PC-3 (cell line): ENCODE measurements at regions not wholly inside any gene's neighbourhood (a gene's known extent, or its start where the extent isn't known, plus 50 kb on each side); places are given as distances from the start of the nearest gene placed in this dataset.

Experiments
- ATAC-seq: fragments of 200-7000 bp; cut with Tn5 transposase; 2 replicates; pipeline ENCODE4 v1.9.1; 2020; ENCODE audit warnings: mild to moderate bottlenecking, moderate library complexity
- BruUV-seq: library from RNA; stranded (reverse); fragments of 400-500 nt; replicated peaks from 2 replicates; lab custom pipeline; 2021; lab: Mats Ljungman, UMichigan
- CTCF ChIA-PET: fragments of 300-600 bp; sonication (Branson Sonifier 250); formaldehyde crosslinking; loops from one replicate; lab custom pipeline; 2022; ENCODE audit warnings: antibody characterized with exemption; lab: Charles Lee
- POLR2A ChIA-PET: fragments of 300-600 bp; sonication (Branson Sonifier 250); formaldehyde crosslinking; loops from one replicate; lab custom pipeline; 2022; ENCODE audit warnings: antibody characterized with exemption; ENCODE audit not compliant: unreplicated experiment; lab: Charles Lee
- DNase-seq: peaks from one replicate; pipeline ENCODE4 v3.0.0-alpha.2; 2015
- H2AFZ ChIP-seq: fragments of 300-600 bp; sonication (generic); 2 replicates; pipeline ENCODE4 v1.6.0; 2016; ENCODE audit warnings: antibody characterized with exemption, low read length
- H3F3A ChIP-seq: fragments of 300-600 bp; sonication (generic); one replicate; pipeline ENCODE4 v1.6.0; 2017; ENCODE audit warnings: antibody characterized with exemption, low read length, control low read depth, mild to moderate bottlenecking; ENCODE audit not compliant: unreplicated experiment
- H3K27ac ChIP-seq: fragments of 300-600 bp; sonication (generic); 2 replicates; pipeline ENCODE4 v1.5.1; 2016; ENCODE audit warnings: mild to moderate bottlenecking, low read length
- H3K27me3 ChIP-seq: fragments of 300-600 bp; sonication (generic); 2 replicates; pipeline ENCODE4 v1.6.1; 2016; ENCODE audit warnings: low read length, mixed read lengths
- H3K36me3 ChIP-seq: fragments of 300-600 bp; sonication (generic); 2 replicates; pipeline ENCODE4 v1.6.1; 2016; ENCODE audit warnings: low read depth, mixed run types, low read length, mixed read lengths
- H3K4me1 ChIP-seq: fragments of 300-600 bp; sonication (generic); 2 replicates; pipeline ENCODE4 v1.5.1; 2016; ENCODE audit warnings: low read length; ENCODE audit not compliant: insufficient read depth
- H3K4me2 ChIP-seq: fragments of 300-600 bp; sonication (generic); 2 replicates; pipeline ENCODE4 v1.6.0; 2016; ENCODE audit warnings: low read length
- H3K4me3 ChIP-seq: fragments of 300-600 bp; sonication (generic); 2 replicates; pipeline ENCODE4 v1.5.1; 2016; ENCODE audit warnings: mild to moderate bottlenecking, low read length, mixed read lengths
- H3K79me2 ChIP-seq: fragments of 300-600 bp; sonication (generic); 2 replicates; pipeline ENCODE4 v1.6.1; 2017; ENCODE audit warnings: low read length, mixed read lengths
- H3K9ac ChIP-seq: fragments of 300-600 bp; sonication (generic); 2 replicates; pipeline ENCODE4 v1.6.0; 2016; ENCODE audit warnings: mild to moderate bottlenecking, low read length
- H3K9me2 ChIP-seq: fragments of 300-600 bp; sonication (generic); replicated peaks from 2 replicates; pipeline ENCODE4 v1.6.1; 2016; ENCODE audit warnings: mixed run types, low read length, mixed read lengths
- H3K9me3 ChIP-seq: fragments of 300-600 bp; sonication (generic); 2 replicates; pipeline ENCODE4 v1.6.1; 2016; ENCODE audit warnings: low read length, mixed read lengths
- H4K20me1 ChIP-seq: fragments of 300-600 bp; sonication (generic); 2 replicates; pipeline ENCODE4 v1.6.1; 2016; ENCODE audit warnings: low read length, mixed read lengths
- EZH2 ChIP-seq: fragments of 300-600 bp; sonication (generic); IDR thresholded peaks from one replicate; pipeline ENCODE4 v1.6.1; 2017; ENCODE audit warnings: antibody characterized with exemption, mild to moderate bottlenecking, low read length; ENCODE audit not compliant: unreplicated experiment
- EZH2phosphoT487 ChIP-seq: fragments of 300-600 bp; sonication (generic); IDR thresholded peaks from 2 replicates; pipeline ENCODE4 v1.6.1; 2018; ENCODE audit warnings: mild to moderate bottlenecking, antibody characterized with exemption, low read length, borderline replicate concordance
- intact Hi-C: fragments of 100-400 bp; cut with micrococcal nuclease; formaldehyde crosslinking; loops from 2 replicates; pipeline ENCODE4 v1.9.0; 2023
- TF ChIP-seq, protein P1 (sequence below): fragments of 300-600 bp; sonication (generic); conservative IDR thresholded peaks from 2 replicates; pipeline ENCODE4 v1.5.1; 2017; ENCODE audit warnings: antibody characterized with exemption, low read depth, mild to moderate bottlenecking, low read length

DNA sequence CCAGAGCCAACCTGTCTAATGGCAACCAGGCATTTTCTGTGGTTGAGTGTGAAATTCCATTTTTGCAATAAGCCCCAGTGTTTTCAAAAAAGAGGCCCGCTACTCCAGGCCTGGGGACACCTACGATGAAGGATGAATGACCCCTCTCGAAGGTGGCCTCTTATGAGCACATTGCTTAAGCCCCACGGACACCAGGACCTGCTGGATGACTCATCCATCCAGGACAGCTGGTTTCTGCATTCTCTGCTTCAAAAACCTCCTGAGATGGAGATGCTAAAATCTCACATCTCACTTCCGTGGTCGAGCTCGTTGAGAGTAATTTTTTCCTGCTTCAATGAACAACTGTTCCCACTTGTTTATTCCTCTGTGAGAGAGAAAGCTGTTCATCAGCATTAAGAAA, 150.2 kb upstream of the FZD8 start:
- Histone ChIP-seq H3F3A (peaks cover 21% of the 10 kb centered on the region), H3K36me3 (peaks cover 18% of the 10 kb centered on the region), H3K27me3 (no peaks in the 10 kb centered on the region), H3K9ac (no peak overlapping the region), H3K4me3 (no peak overlapping the region), H3K79me2 (no peaks in the 10 kb centered on the region), H3K4me2 (no peak overlapping the region), H3K4me1 (peaks cover 56% of the 10 kb centered on the region), H3K27ac (no peak overlapping the region), H3K9me2 (no peaks in the 10 kb centered on the region), H4K20me1 (no peaks in the 10 kb centered on the region), H2AFZ (no peak overlapping the region), H3K9me3 (peaks cover 21% of the 10 kb centered on the region)
- no TSS peak for BruUV-seq
- TF ChIP-seq EZH2phosphoT487 (no peak), EZH2 (no peak)
- TF ChIP-seq, protein P1, sequence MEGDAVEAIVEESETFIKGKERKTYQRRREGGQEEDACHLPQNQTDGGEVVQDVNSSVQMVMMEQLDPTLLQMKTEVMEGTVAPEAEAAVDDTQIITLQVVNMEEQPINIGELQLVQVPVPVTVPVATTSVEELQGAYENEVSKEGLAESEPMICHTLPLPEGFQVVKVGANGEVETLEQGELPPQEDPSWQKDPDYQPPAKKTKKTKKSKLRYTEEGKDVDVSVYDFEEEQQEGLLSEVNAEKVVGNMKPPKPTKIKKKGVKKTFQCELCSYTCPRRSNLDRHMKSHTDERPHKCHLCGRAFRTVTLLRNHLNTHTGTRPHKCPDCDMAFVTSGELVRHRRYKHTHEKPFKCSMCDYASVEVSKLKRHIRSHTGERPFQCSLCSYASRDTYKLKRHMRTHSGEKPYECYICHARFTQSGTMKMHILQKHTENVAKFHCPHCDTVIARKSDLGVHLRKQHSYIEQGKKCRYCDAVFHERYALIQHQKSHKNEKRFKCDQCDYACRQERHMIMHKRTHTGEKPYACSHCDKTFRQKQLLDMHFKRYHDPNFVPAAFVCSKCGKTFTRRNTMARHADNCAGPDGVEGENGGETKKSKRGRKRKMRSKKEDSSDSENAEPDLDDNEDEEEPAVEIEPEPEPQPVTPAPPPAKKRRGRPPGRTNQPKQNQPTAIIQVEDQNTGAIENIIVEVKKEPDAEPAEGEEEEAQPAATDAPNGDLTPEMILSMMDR: no peak
- ChIA-PET POLR2A (no interaction called here), CTCF (no interaction called here)
- ATAC-seq: no peak
- no peak for DNase-seq
- intact Hi-C loops: loop anchor here (5.0 kb wide), 1 partner anchor 320 kb away; no protein-coding TSS in a partner anchor

DNA sequence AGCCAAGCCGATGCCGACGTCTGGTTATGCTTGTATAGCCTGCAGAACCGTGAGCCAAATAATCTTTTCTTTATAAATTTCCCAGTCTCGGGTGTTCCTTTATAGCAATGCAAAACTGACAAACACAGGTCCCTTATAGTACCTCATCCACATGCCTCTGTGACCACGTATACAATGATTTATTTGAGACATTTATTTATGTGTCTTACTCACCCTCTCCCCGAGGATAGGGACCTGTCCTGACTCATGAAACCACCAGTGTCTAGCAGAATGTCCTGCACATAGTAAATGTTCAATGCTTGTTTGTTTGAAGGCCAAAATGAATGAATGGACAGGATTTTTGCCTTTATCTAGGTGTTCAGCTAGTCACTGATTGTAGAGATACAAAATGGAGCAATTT, 147.9 kb upstream of the FZD8 start:
- peak overlapping the region; percentile 5 for H3K4me3 ChIP-seq
- peak overlapping the region; percentile 6 for H2AFZ ChIP-seq
- peaks cover 22% of the 10 kb centered on the region for H3K9me3 ChIP-seq
- ATAC-seq: peak; percentile 98
- peak overlapping the region; percentile 15 for H3K4me2 ChIP-seq
- H3F3A ChIP-seq: peaks cover 14% of the 10 kb centered on the region
- peak overlapping the region; percentile 48 for H3K9ac ChIP-seq
- no TSS peak for BruUV-seq
- H3K79me2 ChIP-seq: no peaks in the 10 kb centered on the region
- H3K36me3 ChIP-seq: peaks cover 19% of the 10 kb centered on the region
- peak overlapping the region; percentile 85 for H3K27ac ChIP-seq
- DNase-seq: peak; percentile 100
- no peaks in the 10 kb centered on the region for H4K20me1 ChIP-seq
- CTCF ChIA-PET: interaction anchor here (1.5 kb wide), 1 partner anchor 936 kb away, joined by 7 read pairs; no protein-coding TSS in a partner anchor
- H3K27me3 ChIP-seq: no peaks in the 10 kb centered on the region
- intact Hi-C loops: loop anchor here (5.0 kb wide), 1 partner anchor 322 kb away; no protein-coding TSS in a partner anchor
- TF ChIP-seq, protein P1: no peak
- TF ChIP-seq EZH2 (no peak), EZH2phosphoT487 (no peak)
- H3K9me2 ChIP-seq: no peaks in the 10 kb centered on the region
- POLR2A ChIA-PET: interaction anchor here (0.7 kb wide), 1 partner anchor 357 kb away, joined by 3 read pairs; no protein-coding TSS in a partner anchor
- peaks cover 40% of the 10 kb centered on the region for H3K4me1 ChIP-seq

DNA sequence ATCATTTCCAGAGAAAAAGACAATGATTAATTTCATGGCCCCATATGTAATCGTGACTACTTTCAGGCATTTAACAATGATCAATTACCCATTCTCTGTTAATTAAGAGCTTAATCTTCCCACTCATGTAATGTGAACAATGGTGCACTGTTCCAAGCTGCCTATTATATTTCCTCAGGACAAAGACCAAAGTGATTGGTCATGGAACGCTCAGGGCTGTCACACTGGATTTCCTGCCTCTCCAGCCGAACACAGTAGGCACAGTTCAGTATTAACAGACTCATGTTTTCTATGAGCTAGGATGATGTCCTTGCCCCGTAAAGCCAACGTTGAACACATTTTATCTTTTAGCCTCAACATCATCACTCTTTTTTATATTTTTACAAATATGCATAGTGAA, 142.7 kb upstream of the FZD8 start:
- Histone ChIP-seq H3K4me1 (peaks cover 43% of the 10 kb centered on the region), H3K27me3 (no peaks in the 10 kb centered on the region), H3K9ac (no peak overlapping the region), H3K4me3 (no peak overlapping the region), H3F3A (peaks cover 20% of the 10 kb centered on the region), H3K79me2 (no peaks in the 10 kb centered on the region), H3K9me2 (no peaks in the 10 kb centered on the region), H3K9me3 (peaks cover 22% of the 10 kb centered on the region), H4K20me1 (no peaks in the 10 kb centered on the region), H2AFZ (no peak overlapping the region), H3K36me3 (peaks cover 19% of the 10 kb centered on the region), H3K27ac (peak overlapping the region; percentile 72), H3K4me2 (no peak overlapping the region)
- no peak for ATAC-seq
- intact Hi-C loops: loop anchor here (5.0 kb wide), 1 partner anchor 893 kb away; no protein-coding TSS in a partner anchor
- POLR2A ChIA-PET: no interaction called here
- DNase-seq: peak; percentile 41
- TF ChIP-seq, protein P1: no peak
- TF ChIP-seq EZH2phosphoT487 (no peak), EZH2 (no peak)
- no TSS peak for BruUV-seq
- CTCF ChIA-PET: no interaction called here
